Amniotic stem cell (primary cell): ENCODE measurements at regions not wholly inside any gene's neighbourhood (a gene's known extent, or its start where the extent isn't known, plus 50 kb on each side); places are given as distances from the start of the nearest gene placed in this dataset.

Experiments used
- DNase-seq: peaks from one replicate; lab custom pipeline; 2025; lab: John Stamatoyannopoulos, UW

DNA sequence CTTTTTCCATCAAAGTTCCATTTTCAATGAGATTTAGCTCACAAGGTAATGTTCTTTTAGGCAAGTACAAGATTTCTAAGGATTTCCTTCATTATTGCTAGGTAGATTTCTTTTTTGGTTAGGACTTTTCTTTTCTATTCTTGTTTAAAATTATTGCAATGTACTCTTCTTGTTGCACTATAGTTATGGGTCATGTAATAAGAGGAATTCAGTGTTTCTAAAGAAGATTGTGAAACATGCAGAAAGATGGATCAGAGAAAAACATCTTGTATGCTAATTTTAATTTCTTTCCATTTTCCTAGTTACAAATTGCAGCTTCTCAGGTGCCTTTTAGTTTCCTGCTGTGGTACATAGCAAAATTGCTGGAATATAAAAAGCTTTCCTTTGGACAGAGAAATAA, 56.1 kb downstream of the BTG1 start:
- no peak for DNase-seq

DNA sequence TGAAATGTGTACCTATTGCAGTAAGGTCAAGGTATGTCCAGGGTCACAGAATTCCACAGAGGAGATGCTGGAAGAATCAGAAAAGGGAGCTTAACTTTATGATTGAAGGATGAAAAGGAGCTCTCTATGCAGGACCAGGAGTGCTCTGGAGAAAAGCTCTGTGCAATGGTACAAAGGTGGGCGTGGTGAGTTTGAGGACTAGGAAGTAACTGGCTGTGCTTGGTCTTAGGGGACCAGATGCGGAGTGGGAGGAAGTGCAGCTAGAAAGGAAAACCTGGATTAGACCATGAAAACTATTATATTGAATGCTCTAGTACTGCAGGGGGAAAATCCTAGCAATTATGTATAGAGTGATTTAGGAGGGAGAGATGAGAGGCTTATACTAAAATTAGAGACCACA, 56.8 kb downstream of the BTG1 start:
- no peak for DNase-seq

DNA sequence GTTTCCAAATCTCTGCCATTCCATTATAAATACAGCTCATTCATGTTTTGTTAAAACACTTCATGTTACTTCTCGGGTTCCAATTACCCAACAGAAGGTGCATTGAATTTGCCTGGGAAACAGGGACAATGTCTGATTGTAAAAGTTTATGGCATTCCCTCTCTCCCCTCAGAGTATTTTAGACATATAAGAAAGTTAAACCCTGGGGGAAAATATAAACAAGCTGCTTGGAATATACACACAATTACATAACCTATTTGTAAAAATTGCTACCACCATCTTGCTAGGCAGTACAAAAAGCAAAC, 60.0 kb downstream of the BTG1 start:
- DNase-seq = no peak

DNA sequence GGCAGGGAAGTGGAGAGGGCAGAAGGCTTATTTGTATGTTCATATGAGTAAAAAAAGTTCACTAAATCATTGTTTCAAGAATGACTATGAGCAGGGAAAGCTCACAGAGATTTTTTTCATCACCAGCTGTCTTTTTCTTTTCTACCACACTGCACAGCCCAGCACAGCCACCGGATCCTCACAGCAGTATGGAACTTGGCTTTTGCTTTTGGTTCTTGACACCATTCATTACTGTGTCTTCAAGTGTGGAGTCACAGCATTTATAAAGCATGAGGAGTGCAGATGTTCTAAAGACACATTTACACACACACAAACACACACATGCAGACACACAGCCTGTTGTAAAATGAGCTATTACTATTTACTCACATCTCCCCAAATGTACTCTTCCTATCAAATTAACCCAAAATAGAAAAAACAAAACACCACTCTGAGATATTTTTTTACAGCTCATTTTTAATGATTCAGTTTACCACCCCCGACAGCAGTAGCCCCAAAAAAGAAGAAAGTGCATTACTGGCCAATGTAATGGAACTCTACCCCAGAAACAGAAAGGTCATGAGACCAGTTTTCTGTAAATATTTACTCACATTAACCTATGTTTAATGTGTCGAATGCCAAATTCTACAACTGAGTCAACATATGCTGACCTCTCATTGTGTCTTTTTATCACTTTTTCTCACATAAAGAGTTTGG, 60.5 kb downstream of the BTG1 start:
- DNase-seq = no peak

DNA sequence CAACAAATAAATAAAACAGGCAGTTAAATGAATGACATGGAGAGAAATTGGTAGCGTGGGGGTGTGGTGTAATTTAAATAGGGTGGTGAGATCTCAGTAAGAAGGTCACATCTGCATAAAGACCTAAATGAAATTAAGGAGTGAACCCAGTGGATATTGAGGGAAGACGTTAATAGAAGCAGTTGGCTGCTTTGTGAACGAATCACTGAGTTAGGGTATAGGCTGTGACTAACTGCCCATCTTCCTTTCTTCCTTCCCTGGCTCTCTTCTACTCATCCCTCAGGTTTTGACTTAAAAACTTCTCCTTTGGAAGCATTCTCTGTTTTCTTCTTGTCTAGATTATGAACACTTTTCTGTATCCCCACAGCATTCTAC, 64.7 kb downstream of the BTG1 start:
- no peak for DNase-seq

DNA sequence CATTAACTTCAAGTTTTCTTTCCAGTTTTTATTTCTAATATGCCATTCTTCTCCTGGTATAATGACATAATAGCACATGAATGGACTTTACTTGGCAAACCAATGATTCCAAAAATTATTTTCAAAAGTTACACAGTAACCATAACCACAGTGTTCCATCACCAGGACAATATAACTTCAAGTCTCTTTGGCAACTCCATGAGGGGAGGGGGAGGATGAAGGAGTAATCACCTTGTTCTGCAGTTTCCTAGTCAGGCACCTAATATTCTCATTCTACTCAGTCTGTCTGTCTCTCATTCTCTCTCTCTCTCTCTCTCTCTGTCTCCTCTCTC, 66.6 kb downstream of the BTG1 start:
- DNase-seq = no peak

DNA sequence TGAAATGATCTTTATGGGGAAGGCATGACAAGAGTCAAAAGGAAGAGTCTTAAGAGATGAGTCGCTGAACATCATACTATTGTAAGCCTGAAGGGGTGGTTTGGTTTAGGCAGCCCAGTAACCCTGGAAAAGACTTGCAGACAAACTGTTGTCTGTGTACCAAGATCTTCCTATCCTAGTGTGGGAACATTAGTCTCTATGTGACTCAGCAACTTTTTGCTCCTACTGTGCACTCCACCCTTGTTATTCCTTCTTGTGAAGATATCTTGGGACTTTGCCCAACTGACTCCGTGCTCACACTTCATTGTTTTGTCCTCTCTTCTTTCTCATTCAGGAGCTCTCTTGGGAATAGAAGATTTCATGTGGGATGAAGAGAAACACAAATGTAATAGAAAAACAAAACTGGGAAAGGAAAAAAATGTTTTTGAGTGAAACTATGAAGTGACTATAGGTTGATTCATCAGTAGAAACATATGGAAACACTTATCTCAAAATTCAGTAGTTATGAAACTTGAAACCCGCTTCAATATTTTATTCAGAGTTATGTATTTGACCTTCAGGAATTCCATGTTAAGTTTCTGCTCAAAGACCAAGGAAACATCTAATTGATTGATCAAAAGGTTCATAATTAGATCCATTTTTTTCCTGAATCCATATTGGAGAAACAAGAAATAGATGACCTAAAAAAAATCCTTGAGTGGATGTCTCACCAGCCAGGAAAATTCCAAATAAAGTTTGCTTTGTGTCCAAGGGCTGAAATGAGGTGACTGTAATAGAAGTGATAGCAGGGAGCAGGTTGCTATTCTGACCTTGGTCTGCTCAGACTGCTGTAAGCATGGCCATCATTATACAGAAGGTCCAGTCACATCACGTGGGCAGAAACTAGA, 67.2 kb downstream of the BTG1 start:
- DNase-seq = peak; percentile 80

DNA sequence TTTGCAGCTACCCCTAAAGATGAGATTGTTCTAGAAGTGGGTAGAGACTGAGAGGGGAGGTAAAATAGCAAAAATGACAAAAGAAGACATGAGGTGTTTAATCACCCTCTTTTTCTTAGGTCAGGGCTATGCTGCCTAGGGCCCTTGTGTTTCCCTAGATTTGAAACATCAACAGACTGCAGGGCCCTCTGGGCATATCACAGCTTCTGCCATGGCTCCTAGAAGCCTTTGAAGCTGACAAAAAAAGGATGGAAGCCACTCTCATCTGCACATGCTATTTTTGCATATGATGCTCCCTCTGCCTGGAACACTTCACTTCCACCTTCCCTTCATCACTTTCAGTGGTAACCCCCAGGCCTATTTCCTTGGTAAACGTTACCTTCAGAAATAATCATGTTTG, 68.1 kb downstream of the BTG1 start:
- no peak for DNase-seq

DNA sequence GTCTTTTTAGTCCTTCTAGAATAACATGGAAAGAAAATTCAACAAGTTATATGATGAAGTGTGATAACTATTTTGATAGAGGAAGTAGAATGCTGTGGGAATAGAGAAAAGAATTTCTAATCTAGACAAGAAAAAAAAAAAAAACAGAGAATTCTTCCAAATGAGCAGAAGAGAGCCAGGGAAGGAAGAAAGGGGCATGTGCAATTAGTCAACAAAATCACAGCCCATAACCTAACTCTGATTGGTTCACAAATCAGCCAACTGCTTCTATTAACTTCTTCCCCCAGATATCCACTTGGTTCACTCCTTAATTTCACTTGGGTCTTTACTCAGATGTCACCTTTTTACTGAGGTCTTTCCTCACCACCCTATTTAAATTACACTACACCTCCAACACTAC, 69.5 kb downstream of the BTG1 start:
- no peak for DNase-seq

DNA sequence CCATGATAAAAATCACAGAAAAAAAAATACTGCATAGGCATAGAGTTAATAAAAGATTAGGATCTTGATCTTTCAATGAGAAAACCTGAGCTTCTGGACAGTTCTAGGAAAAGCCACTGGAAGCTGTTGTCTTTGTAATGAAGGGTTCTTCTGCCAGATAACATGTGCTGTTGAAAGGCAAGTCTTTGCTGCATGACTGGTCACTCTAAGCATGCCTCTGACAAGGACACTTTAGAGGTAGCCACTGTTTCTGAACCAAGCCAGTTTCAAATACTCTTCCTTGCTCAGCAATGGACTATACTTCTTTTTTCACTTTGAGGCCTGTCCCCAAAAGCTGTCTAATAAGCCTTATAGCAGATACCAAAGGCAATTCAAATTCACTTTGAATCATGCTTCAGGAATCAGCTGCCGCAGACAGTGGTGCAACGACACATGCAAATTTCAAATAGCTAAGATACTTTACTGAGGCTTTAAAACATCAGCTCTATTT, 70.2 kb downstream of the BTG1 start:
- peak; percentile 36 for DNase-seq

DNA sequence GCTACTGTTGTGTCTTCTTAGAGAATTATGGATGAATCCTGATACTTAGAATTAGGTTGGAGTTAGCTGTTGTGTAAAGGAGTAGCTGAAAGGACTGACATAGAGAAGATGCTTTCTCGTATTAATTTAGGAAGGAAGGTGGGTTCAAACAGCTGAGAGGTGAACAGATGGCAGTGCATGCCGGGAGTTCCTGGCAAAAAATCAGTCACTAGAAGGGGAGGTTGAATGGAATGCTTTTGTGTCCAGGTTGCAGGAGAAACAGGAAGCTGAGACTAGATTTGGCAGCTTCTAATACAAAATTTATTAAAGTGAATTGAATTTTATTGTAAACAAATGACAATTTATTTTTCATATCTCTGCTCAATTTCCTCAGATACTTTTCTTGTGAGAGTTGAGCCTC, 70.8 kb downstream of the BTG1 start:
- DNase-seq = no peak

DNA sequence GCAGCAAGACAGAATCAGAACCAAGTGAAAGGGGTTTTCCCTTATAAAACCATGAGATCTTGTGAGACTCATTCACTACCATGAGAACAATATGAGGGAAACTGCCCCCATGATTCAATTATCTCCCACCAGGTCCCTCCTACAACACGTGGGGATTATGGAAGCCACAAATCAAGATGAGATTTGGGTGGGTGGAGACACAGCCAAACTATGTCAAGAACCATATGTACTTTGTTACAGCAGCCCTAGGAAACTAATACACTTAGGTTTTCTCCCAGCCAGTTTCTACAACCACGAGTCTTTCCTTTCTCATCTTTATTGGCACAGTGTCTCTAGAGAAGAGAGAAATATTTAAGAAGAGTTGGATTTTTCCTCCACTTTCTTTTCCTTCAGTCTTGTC, 72.6 kb downstream of the BTG1 start:
- DNase-seq = no peak

DNA sequence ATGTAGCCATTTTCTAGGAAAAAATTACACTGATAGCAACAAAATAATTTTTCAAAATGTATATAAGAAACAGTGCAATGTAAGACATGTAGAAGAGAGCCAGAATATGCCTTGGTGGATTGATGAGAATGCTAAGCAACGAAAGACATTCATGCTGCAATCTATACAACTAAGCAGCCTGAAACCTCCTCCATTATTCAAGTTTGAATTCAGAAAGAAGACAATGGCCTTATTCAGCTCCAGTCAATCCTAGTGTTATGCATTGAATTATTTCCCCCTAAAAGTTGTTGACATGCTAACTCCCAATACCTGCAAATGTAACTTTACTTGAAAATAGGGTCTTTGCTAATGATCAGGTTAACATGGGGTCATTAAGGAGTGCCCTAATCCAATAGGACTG, 73.5 kb downstream of the BTG1 start:
- DNase-seq = no peak

DNA sequence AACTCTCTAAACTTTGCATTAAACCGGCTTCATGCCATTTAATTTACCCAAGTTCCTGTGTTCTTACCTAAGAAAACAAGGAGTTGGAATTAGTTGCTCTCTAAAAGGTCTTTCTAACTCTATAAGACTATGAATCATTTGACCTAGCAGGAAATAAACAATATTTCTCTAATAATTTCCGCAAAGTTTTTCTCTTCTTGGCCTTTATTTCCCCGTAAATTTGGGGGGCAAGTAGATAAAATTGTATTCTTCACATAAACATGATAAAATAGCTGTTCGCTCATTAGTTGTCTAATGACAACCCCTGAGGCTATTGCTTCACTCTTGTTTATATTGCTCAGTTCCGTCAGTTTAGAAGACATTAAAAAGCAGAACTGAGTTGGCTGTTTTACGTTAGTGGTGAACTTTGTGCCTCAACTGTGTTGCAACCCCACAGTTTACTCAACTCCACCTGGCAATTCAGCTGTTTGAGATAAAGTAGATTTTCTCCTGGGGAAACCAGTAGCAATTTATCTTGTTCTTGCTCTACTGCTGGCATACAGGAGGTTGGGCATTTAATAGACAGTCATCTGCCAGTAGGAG, 74.7 kb downstream of the BTG1 start:
- DNase-seq = no peak

DNA sequence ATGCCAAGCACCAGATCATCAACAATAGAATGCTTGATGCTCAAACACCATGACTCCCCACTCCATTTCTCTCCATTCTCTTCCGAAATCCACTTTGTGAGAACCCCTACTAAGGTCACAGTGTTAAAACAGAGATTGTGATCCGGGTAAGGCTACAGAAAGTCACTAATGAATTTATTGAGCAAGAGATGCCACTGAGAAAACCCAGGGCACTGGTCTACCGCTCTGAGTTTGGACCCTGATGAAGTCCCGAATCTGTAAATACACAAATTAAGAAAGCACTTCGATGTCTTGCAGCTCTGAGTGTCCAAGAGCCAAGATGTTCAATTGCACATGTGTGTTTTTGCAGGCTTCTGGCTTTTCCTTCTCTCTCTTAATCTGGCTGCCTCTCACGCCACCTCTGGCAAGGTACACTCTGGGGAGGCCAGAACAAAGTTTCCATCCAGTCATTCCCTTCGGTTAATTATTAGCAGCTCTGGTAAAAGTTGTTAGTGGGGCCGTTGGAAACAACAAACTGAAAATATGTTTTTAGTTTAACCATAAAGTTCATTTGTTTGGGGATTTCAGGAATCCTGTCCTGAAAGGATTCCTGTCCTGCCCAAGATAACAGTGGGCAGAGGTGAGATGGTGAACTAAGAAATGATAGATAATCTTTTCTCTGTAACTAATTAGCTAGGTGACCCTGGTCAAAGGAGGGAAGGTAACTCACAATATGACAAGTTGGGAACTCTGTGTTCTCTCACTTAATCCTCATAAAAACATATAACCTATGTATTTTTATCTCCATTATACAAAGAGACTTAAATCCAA, 75.4 kb downstream of the BTG1 start:
- DNase-seq = no peak

DNA sequence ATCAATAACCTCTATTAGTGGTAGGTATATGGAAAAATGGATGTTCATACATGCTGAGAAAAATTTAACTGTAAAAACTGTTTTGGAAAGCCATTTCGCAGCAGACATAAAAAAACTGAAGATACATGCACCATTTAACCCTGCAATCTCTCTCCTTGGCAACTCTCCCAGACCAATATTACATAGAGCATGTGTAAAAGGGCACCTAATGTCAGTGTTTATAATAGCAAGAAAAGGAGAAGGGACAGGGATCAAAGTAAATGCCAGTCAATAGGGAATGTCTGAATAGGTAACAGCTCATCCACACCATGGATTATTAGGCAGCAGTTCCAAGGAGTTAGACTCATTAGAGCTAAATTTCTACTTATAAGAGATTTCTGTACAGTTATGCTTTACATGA, 77.2 kb downstream of the BTG1 start:
- DNase-seq = no peak

DNA sequence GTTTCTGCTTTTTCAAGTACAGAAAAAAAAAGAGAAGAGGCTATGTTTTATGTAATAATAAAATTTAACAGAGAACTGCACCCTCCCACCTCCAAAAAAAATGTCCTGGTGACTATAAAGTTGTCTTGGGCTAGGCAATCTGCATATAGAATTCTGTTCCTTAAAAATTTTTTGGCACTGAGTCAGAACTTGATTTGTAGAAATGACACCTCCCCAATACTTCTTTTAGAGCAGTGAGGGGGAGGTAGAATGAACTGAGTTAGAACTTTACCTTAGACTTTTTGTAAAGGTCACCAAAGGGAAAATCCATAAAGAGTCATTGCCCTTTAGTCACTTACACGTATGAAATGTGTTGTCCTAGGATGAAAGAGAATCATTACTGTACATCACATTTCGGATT, 80.0 kb downstream of the BTG1 start:
- no peak for DNase-seq

DNA sequence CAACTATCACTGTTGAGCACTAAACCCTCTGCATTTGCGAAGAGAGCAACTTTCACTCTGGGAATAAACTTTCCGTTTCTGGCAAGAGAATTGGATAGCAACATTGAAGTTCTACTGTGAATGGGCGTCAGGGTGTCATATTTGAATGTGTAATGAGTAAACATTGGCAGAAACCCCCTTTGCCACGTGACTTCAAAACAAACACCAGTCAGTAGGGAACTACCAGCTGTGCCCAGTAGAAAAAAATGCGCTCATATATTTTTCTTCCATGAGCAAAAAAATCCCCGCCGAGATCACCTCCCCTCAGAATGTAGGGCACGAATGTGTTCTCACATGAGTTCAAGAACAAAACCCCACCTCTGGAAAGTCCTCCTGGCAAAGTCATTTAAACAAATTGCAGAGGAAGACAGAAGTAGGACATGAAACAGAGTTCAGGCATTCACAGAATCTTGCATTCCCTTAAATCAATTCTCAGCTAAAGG, 80.6 kb downstream of the BTG1 start:
- no peak for DNase-seq

DNA sequence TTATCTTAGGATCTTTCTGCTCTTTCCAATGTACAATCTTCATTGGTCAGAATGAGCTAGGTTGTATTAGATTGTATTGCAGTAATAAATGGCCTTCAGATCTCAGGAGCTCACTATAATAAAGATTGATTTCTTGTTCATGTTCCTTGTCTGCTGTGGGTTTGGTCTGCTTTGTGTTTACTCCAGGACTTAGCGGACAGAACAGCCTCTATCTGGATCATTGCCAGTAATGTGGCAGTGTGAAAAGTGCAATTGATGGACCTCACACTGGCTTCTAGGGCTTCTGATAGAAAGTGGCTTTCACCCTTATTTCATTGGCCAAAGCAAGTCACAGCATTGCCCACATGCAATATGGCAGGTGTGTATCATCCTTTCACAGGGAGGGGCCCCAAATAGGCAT, 81.2 kb downstream of the BTG1 start:
- no peak for DNase-seq

DNA sequence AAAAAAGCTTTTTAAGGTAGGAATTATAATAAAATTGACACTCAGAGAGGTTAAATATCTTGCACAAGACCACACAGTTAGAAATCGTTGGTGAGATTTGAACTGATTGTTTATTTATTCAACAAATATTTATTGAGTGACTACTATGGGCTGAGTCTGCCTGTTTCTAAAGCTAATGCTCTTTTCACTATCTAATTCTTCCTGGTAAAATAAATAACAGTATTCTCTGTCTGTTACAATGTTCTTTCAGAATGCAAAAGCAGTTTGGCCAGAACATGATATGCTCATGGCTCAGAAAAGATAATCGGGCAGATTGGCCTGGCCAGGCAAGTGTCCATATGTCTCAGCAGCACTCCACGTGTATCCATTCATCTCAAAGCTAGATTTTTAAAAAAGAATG, 82.0 kb downstream of the BTG1 start:
- no peak for DNase-seq

DNA sequence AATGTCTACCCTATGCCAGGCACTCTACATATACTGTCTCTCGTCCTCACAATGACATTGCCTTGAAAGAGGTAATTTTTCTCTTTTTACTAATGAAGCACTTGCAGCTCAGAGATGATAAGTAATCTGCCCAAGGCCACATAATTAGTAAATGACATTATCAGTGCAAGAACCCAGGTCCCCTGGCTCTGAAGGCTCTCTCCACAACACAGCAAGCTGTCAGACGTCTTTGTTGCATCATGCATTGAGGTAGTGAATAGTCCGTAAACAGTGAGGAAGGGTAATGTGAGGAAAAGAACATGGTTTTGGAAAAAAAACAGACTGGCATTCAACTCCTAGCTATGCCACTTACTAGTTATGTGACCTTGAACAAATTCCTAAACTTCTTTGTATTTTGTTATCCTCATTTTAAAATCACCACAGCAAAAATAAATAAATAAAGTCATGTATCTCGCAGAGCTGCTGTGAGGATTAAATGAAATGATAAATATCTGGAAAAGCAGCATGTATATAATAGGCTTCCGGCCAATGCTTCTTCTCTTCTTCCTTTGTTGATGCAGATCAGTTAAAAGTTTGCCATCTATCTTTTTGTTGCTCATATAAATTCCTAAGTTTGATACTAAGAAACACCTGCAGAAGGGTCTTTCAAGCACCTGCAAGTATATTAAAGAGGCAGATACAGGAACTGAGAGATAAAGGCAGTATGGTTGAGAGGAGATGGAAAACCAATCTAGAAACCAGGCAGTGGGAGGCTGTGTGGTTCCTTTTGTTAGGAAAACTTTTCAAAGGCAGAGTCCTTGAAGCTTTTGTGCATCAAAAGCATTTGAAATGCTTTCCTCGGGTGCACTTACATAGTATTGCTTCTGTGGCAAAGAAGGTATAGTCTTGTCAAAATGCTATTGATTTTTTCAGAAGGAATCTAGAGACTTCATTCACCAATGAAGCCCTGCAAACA, 82.8 kb downstream of the BTG1 start:
- DNase-seq = no peak
